Gastroesophageal sphincter (tissue), 3 donors: ENCODE measurements at regions not wholly inside any gene's neighbourhood (a gene's known extent, or its start where the extent isn't known, plus 50 kb on each side); places are given as distances from the start of the nearest gene placed in this dataset.

Experiments
- CTCF ChIP-seq, 4 experiments: fragments of 200-600 bp in 2 of 4; fragments of 450-650 bp in 2 of 4; sonication (generic) in 1 of 4; IDR thresholded peaks; one replicate each; pipeline ENCODE4 v1.5.1; 2017 to 2019; ENCODE audit warnings: antibody characterized with exemption in 4 of 4, mild to moderate bottlenecking in 2 of 4, moderate library complexity in 2 of 4
- POLR2A ChIP-seq, 2 donors: fragments of 450-650 bp; IDR thresholded peaks; one replicate each; pipeline ENCODE4 v1.6.1; 2017; ENCODE audit warnings: antibody characterized with exemption in 2 of 2, mild to moderate bottlenecking in 2 of 2, moderate library complexity in 1 of 2
- POLR2AphosphoS5 ChIP-seq: sonication (generic); formaldehyde crosslinking; IDR thresholded peaks from one replicate; pipeline ENCODE4 v1.6.1; 2017; ENCODE audit warnings: antibody characterized with exemption

GRCh38 chr14:21993837-21994236 lies 320.2 kb upstream of the OR4E1 start:
- TF ChIP-seq CTCF (IDR thresholded peaks at IDR 0.05) = no peak
- TF ChIP-seq POLR2AphosphoS5 = no peak
- no peak for TF ChIP-seq POLR2A (IDR thresholded peaks at IDR 0.05)
